Parathyroid adenoma (tissue), 2 donors: ENCODE measurements at regions not wholly inside any gene's neighbourhood (a gene's known extent, or its start where the extent isn't known, plus 50 kb on each side); places are given as distances from the start of the nearest gene placed in this dataset.

Experiments used
- H2AFZ ChIP-seq: fragments of 300-600 bp; sonication (generic); one replicate; pipeline ENCODE4 v1.7.0; 2017; ENCODE audit warnings: antibody characterized with exemption, mild to moderate bottlenecking
- H3K27ac ChIP-seq: fragments of 300-600 bp; sonication (generic); one replicate; pipeline ENCODE4 v1.7.0; 2017
- H3K27me3 ChIP-seq: fragments of 300-600 bp; sonication (generic); one replicate; pipeline ENCODE4 v1.7.0; 2017; ENCODE audit warnings: low read length; ENCODE audit not compliant: control insufficient read depth, insufficient read depth
- H3K36me3 ChIP-seq: fragments of 300-600 bp; sonication (generic); one replicate; pipeline ENCODE4 v1.7.0; 2017; ENCODE audit warnings: low read length; ENCODE audit not compliant: control insufficient read depth, insufficient read depth
- H3K4me1 ChIP-seq: fragments of 300-600 bp; sonication (generic); one replicate; pipeline ENCODE4 v1.7.0; 2017; ENCODE audit warnings: control low read depth
- H3K4me2 ChIP-seq: fragments of 300-600 bp; sonication (generic); one replicate; pipeline ENCODE4 v1.7.0; 2017; ENCODE audit warnings: low read length
- H3K4me3 ChIP-seq: fragments of 300-600 bp; sonication (generic); one replicate; pipeline ENCODE4 v1.7.0; 2017; ENCODE audit warnings: low read depth, low read length
- H3K79me2 ChIP-seq: fragments of 300-600 bp; sonication (generic); one replicate; pipeline ENCODE4 v1.7.0; 2017; ENCODE audit warnings: control low read depth
- H3K9ac ChIP-seq: fragments of 300-600 bp; sonication (generic); one replicate; pipeline ENCODE4 v1.7.0; 2017; ENCODE audit warnings: mild to moderate bottlenecking
- H3K9me3 ChIP-seq: fragments of 300-600 bp; sonication (generic); one replicate; pipeline ENCODE4 v1.7.0; 2017; ENCODE audit warnings: low read length; ENCODE audit not compliant: control insufficient read depth
- TF ChIP-seq, protein P1 (sequence below): fragments of 300-600 bp; sonication (generic); IDR thresholded peaks from one replicate; pipeline ENCODE4 v1.7.0; 2017; ENCODE audit warnings: antibody characterized with exemption, mild to moderate bottlenecking
- donor health status: primary hyperparathyroidism.

DNA sequence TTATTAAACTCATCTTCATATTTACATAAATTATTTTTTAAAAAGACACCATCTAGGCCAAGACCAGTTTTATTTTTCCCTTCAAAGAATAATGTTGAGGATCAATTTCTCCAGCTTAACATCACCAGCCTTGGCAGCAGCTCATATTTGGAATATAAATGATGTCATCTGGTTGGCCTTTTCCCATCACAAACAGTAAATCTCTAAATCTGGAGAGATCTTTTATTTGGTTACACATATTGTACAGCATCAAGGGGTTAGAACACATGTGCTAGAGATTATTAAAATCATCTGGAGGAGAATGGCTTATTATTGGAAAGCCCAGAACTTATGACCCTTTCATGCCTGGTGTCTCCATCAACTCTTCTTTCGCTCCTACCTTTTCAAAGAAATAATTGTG lies 508.8 kb downstream of the PLPP3 start:
- Histone ChIP-seq H3K4me2 (no peak overlapping the region), H3K27me3 (no peaks in the 10 kb centered on the region), H3K27ac (no peak overlapping the region), H3K79me2 (no peaks in the 10 kb centered on the region), H3K4me1 (no peaks in the 10 kb centered on the region), H3K4me3 (no peak overlapping the region), H3K9me3 (no peaks in the 10 kb centered on the region), H3K36me3 (no peaks in the 10 kb centered on the region), H2AFZ (no peak overlapping the region), H3K9ac (no peak overlapping the region)
- TF ChIP-seq, protein P1, sequence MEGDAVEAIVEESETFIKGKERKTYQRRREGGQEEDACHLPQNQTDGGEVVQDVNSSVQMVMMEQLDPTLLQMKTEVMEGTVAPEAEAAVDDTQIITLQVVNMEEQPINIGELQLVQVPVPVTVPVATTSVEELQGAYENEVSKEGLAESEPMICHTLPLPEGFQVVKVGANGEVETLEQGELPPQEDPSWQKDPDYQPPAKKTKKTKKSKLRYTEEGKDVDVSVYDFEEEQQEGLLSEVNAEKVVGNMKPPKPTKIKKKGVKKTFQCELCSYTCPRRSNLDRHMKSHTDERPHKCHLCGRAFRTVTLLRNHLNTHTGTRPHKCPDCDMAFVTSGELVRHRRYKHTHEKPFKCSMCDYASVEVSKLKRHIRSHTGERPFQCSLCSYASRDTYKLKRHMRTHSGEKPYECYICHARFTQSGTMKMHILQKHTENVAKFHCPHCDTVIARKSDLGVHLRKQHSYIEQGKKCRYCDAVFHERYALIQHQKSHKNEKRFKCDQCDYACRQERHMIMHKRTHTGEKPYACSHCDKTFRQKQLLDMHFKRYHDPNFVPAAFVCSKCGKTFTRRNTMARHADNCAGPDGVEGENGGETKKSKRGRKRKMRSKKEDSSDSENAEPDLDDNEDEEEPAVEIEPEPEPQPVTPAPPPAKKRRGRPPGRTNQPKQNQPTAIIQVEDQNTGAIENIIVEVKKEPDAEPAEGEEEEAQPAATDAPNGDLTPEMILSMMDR: no peak

DNA sequence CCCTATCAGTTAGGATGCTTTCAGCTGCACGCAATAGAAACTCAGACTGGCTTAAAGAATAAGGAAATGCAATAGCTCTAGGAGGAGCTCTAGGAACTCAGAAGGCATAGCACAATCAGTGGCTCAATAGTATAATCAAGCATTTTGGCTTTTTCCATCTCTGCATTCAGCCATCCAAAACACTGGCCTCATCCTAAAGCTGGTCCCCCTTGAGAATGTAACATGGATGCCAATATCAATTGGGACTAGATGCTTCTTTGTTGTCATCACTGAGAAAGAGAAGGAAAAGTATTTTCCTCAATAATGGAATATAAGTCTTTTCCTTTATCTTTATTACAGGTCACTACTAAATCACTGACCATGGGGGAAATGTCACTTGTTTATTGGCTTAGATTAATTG lies 509.5 kb downstream of the PLPP3 start:
- Histone ChIP-seq H2AFZ (no peak overlapping the region), H3K36me3 (no peaks in the 10 kb centered on the region), H3K27me3 (no peaks in the 10 kb centered on the region), H3K4me2 (no peak overlapping the region), H3K9me3 (no peaks in the 10 kb centered on the region), H3K79me2 (no peaks in the 10 kb centered on the region), H3K9ac (no peak overlapping the region), H3K27ac (no peak overlapping the region), H3K4me1 (no peaks in the 10 kb centered on the region), H3K4me3 (no peak overlapping the region)
- TF ChIP-seq, protein P1: no peak

DNA sequence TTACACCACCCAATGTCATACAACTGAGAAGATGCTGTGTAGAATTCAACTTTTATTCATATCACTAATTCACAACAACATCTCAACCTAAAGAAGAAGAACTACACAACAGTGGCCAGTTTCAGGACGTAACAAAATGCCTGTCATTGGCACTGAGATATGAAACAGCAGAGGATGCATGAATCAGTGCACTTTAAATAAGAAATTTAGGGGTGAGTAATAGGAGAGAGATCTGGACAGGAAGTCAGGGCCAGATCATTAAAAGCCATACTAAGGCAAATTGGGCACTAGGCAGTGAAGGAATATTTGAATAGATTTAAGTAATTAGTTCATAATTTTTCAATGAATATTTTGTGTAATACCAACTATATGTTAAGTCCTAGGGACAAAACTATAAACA lies 510.5 kb downstream of the PLPP3 start:
- H3K4me2 ChIP-seq: no peak overlapping the region

DNA sequence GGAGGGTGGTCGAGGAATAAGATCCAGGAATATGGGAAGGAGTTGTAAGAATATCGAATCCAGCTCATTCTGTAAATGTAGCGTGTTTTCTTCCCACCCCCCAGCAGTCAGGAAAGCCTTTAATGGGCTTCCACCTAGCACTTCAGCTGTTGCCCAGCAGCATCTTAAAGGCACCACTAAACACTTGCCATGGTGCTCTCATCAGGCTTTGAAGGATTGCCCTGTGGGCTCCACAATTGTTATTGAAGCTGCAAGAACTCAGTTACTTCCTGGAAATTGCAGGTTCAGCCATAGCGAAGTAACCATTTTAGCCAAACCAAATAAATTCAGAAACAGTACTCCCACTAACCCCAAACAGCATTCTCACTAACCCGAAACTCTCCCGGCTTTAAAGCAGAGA lies 511.2 kb downstream of the PLPP3 start:
- H3K27ac ChIP-seq: no peak overlapping the region
- TF ChIP-seq, protein P1: no peak
- no peak overlapping the region for H3K4me3 ChIP-seq

More for the DNA sequence above, 510.5 kb downstream of the PLPP3 start:
- no peak overlapping the region for H3K27ac ChIP-seq
- H3K79me2 ChIP-seq: no peaks in the 10 kb centered on the region
- no peaks in the 10 kb centered on the region for H3K4me1 ChIP-seq
- H2AFZ ChIP-seq: no peak overlapping the region
- H3K9ac ChIP-seq: no peak overlapping the region
- no peaks in the 10 kb centered on the region for H3K27me3 ChIP-seq
- TF ChIP-seq, protein P1: no peak
- no peak overlapping the region for H3K4me3 ChIP-seq
- no peaks in the 10 kb centered on the region for H3K9me3 ChIP-seq
- H3K36me3 ChIP-seq: no peaks in the 10 kb centered on the region

DNA sequence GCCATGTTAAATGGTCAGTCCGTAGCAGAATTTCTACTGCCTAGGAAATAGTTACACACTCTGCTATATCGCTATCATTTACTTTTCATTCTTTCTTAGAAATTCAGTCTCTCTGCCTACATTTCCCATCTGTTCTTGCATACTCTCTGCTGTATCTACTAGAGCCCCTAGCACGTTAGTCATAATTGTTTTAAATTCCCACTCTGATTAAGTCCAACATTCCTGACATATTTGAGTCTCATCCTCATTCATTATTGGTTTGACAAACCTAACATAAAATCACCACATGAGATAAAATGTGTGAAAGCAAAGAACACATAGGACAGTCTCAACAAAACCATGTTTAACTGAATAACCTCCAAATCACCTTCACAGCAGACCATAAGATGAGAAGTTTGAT lies 513.6 kb downstream of the PLPP3 start:
- Histone ChIP-seq H3K27ac (no peak overlapping the region), H3K9ac (no peak overlapping the region), H3K27me3 (no peaks in the 10 kb centered on the region), H3K4me2 (no peak overlapping the region), H3K4me1 (no peaks in the 10 kb centered on the region), H3K36me3 (no peaks in the 10 kb centered on the region), H3K79me2 (no peaks in the 10 kb centered on the region), H2AFZ (no peak overlapping the region), H3K4me3 (no peak overlapping the region), H3K9me3 (no peaks in the 10 kb centered on the region)
- TF ChIP-seq, protein P1: no peak

More for the DNA sequence above, 511.2 kb downstream of the PLPP3 start:
- Histone ChIP-seq H3K9me3 (no peaks in the 10 kb centered on the region), H2AFZ (no peak overlapping the region), H3K9ac (no peak overlapping the region), H3K79me2 (no peaks in the 10 kb centered on the region), H3K27me3 (no peaks in the 10 kb centered on the region), H3K4me2 (no peak overlapping the region), H3K4me1 (no peaks in the 10 kb centered on the region), H3K36me3 (no peaks in the 10 kb centered on the region)
